GM19324 (cell line): ENCODE measurements at regions not wholly inside any gene's neighbourhood (a gene's known extent, or its start where the extent isn't known, plus 50 kb on each side); places are given as distances from the start of the nearest gene placed in this dataset.

Source experiments
- ATAC-seq: cut with Tn5 transposase; IDR thresholded peaks from one replicate; pipeline ENCODE4 v1.9.1; 2021; ENCODE audit warnings: mild to moderate bottlenecking, moderate library complexity; ENCODE audit not compliant: unreplicated experiment, low FRiP score

- ATAC-seq: no peak
Measured at GRCh38 chr10:57262892-57263291, 901.8 kb upstream of the ZWINT start.

- ATAC-seq: no peak
Measured at GRCh38 chr10:57260175-57260574, 899.1 kb upstream of the ZWINT start.

- no peak for ATAC-seq
Measured at GRCh38 chr10:57249615-57250281, 888.7 kb upstream of the ZWINT start.

DNA sequence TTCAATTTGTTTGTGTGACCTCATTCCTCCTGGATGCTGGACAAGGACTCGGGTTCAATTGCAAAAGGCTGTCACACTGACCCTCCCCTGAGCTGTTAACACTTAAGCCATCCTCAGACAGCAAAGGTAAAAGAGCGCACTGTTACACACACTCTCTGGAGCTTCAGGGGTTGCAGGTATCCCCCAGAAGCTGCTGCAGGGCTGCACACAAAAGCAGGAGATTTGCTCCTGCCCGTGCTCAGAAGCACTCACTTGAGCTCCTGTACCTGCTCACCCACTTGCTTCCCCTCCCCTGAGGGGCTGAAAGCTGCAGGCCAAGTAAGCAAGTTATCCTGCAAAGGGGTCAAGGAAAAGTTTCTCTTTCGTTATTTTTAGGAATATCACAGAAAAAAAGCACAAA lies 886.2 kb upstream of the ZWINT start:
- no peak for ATAC-seq

GRCh38 chr10:57225920-57226319 lies 864.9 kb upstream of the ZWINT start:
- ATAC-seq: no peak

- ATAC-seq: no peak
Measured at GRCh38 chr10:57224811-57225210, 863.8 kb upstream of the ZWINT start.

- ATAC-seq: no peak
Measured at GRCh38 chr10:57222603-57223002, 861.5 kb upstream of the ZWINT start.

DNA sequence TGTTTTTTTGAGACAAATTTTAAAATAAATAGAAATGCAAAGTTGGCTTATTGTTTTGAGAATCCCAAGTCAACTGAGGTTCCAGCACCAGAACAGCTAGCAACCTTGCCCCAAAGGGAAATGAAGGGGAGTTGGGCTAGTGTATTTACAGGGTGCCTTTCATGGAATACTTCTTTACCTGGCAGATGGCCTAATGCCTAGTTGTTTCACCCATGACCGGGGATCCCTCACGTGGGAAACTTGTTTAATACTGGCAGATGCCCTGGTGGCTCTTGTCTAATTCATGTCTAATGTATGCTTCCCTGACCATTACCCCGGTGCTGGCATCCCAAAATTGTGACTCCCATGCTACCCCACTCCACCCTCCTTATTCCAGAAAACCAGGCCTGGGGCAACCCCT lies 861.1 kb upstream of the ZWINT start:
- no peak for ATAC-seq

DNA sequence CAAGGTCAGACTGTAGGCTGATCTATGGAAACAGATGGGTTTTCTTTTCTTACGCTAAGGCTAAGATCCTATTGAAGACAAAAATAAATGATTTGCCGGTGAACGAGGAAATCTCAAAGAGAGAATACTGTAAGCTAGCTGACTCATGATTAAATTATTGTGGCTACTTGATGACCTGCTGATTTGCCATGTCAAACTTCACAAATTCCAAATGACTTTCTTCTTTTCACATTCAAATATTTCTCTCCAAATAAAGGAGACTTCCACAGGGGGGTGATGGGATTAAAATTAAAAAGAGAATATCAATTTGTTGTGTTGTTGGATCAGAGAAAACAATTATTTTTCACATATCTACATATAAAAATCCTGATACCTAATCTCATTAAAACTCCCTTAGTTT lies 860.6 kb upstream of the ZWINT start:
- no peak for ATAC-seq

- ATAC-seq: no peak
Measured at GRCh38 chr10:57218382-57218781, 857.3 kb upstream of the ZWINT start.

- no peak for ATAC-seq
Measured at GRCh38 chr10:57202356-57202755, 841.3 kb upstream of the ZWINT start.

DNA sequence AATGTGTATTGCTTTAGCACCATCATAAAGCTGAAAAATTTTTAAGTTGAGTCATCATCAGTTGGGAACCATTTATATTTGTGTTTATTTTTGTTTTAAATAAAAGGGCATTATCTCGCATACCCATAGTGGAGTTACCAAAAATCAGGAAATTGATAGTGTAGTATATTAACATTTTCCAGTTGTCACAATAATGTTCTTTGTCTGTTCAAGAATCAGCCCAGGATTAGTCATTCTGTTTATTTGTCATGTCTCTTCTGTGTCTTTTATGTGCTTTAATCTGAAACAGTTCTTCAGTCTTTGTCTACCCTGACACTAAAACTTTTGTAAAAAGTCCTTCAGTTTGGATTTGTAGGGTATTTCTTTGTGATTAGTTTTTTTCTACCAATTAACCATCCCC lies 827.8 kb upstream of the ZWINT start:
- ATAC-seq: no peak

- no peak for ATAC-seq
Measured at GRCh38 chr10:57186201-57186600, 825.1 kb upstream of the ZWINT start.

DNA sequence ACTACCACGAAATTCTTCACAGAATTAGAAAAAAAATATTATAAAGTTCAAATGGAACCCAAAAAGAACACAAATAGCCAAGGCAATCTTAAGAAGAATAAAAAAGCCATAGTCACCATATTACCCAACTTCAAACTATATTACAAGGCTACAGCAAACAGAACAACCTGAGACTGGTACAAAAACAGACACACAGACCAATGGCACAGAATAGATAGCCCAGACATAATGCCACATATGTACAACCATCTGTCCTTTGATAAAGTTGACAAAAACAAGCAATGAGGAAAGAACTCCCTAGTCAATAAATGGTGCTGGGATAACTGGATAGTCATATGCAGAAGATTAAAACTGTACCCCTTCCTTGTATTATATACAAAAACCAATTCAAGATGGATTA lies 808.5 kb upstream of the ZWINT start:
- no peak for ATAC-seq

GRCh38 chr10:57168611-57169240 lies 807.7 kb upstream of the ZWINT start:
- ATAC-seq: no peak

GRCh38 chr10:57165671-57166070 lies 804.6 kb upstream of the ZWINT start:
- no peak for ATAC-seq

DNA sequence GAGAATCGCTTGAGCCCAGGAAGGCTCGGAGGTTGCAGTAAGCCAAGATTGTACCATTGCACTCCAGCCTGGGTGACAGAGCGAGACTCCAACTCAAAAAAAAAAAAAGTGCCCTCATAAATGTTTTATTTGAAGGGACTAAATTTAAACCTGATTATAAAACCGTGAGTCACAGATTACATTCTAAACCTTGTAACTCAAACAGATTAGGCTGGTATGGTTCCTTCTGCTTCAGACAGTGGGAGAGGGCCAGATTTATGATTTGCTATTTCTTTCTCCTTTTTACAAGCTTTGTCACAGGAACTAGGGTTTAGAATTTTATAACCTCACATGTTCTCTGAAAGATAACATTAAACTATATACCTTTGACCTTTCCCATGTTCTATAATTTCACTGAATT lies 801.2 kb upstream of the ZWINT start:
- ATAC-seq: no peak

DNA sequence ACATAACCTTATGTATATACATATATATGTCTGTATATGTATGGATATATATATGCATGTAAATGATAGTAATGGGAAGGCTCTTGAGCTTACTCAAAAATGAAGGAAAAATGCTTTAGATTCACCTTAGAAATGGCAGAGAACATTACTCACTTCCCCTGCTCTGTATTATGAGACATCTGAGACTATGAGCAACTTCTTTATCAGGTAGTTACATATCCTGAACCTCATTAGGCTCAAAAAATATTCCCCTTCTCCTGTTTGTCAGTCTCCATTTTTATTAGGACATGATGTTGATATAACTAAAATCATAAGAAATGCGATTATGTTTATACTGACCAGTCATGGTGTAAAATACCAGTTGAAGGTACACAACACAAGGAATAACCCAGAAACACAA lies 800.1 kb upstream of the ZWINT start:
- ATAC-seq: no peak

- ATAC-seq: peak; percentile 76
Measured at GRCh38 chr10:57145548-57145947, 784.5 kb upstream of the ZWINT start.

DNA sequence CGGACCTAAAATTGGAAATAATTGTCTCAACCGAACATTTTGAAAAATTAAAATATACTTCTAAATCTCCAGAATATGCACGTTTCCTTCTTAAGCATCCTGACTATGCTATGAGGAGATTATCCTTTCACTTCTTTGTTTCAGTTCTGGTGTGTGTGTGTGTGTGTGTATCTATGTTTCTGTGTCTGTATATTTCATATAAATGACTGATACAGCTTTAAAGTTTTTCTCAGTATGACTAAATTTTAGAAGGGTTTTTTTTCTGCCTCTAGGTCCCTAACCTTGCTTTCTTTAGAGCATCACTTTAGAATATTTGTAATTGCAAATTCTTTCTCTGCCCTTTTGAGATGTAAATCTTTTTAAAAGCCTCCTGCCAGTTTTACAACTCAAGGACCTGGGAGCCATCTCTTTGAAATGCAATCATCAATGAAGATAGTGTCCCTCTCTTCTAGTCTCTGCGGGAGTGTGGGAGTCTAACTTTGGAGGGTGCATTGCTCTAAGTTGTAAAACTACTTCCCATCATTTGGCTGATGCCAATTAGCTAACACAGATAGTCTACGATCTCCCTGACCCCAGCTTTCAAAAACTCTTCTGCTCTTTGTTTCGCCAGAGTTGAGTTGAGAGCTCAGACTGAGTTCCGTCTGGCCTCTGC lies 782.0 kb upstream of the ZWINT start:
- no peak for ATAC-seq

DNA sequence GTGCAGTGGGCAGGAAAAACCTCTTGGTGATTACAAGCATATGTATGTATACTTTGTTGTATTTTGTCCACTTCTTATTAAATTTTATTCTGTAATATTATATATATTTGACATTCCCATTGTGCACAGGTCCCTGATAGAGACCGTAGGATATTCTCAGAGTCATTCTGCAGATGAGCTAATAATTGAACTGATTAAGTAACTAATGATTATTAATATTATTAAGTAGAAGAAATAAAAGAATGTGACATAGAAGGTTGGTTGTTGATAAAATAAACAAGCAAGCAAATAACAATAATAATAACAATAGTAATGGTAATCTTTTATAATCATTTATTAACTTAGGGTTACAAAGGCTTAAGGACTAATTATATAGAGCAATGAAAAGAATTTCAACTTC lies 780.6 kb upstream of the ZWINT start:
- ATAC-seq: no peak

DNA sequence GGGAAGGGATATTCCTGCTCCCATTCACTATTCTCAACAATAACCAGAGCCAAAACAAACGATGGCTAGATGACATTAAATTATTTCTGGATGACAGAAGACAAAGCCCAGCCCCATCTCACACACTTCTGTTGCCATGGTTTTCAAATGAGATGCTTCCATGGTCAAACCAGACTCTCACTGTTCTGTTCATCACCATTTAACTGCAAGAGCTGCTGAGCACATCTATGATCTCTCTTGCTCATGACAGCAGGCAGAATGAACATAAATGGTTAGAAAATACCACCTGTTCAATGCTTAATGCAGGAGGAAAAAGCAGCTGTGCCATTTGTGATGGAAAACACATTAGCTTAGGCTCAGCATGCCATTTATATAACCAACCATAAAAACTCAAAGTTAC lies 758.6 kb upstream of the ZWINT start:
- no peak for ATAC-seq
